ENCODE measurements at regions not wholly inside any gene's neighbourhood (a gene's known extent, or its start where the extent isn't known, plus 50 kb on each side); places are given as distances from the start of the nearest gene placed in this dataset.

- Histone ChIP-seq H3K27ac (ENCODE audit: extremely low read length, insufficient read depth, low read length) (no peak overlapping the region), H3K4me2 (ENCODE audit: low read depth, low read length) (no peak overlapping the region), H3K9me3 (ENCODE audit: low read length) (peaks cover 68% of the 10 kb centered on the region), H3K79me2 (ENCODE audit: insufficient read depth, low read length) (no peaks in the 10 kb centered on the region), H3K4me3 (replicated peaks in 1 of 3; ENCODE audit: insufficient read depth in 1 of 3, low read depth in 2 of 3, low read length in 3 of 3) (no peak overlapping the region), H2AFZ (ENCODE audit: low read length) (no peak overlapping the region), H4K20me1 (ENCODE audit: insufficient read depth, low read length) (no peaks in the 10 kb centered on the region), H3K27me3 (ENCODE audit: control insufficient read depth in 1 of 2, insufficient read depth in 2 of 2, low read length in 2 of 2) (no peaks in the 10 kb centered on the region), H3K9ac (ENCODE audit: insufficient read depth, low read depth, low read length) (no peak overlapping the region), H3K4me1 (ENCODE audit: insufficient read depth, low read length) (no peaks in the 10 kb centered on the region), H3K36me3 (replicated peaks in 1 of 2; ENCODE audit: control insufficient read depth in 1 of 2, insufficient read depth in 2 of 2, low read length in 2 of 2) (no peaks in the 10 kb centered on the region)
- no peak for TF ChIP-seq ONECUT2 (CRISPR knock-in tag; IDR thresholded peaks at IDR 0.05)
- TF ChIP-seq HNRNPH1 (optimal IDR thresholded peaks at IDR 0.05; ENCODE audit: low read depth, low read length): no peak
- no peak for TF ChIP-seq BHLHE40 (IDR thresholded peaks at IDR 0.05; ENCODE audit: low read length)
- TF ChIP-seq HOXD1 (CRISPR knock-in tag; IDR thresholded peaks at IDR 0.05): no peak
- no peak for TF ChIP-seq KLF13 (CRISPR knock-in tag; IDR thresholded peaks at IDR 0.05)
- no peak for TF ChIP-seq ZMYM3 (CRISPR knock-in tag; IDR thresholded peaks at IDR 0.05)
- no peak for TF ChIP-seq ZNF770 (CRISPR knock-in tag; IDR thresholded peaks at IDR 0.05)
- no peak for TF ChIP-seq PHF8 (CRISPR knock-in tag; IDR thresholded peaks at IDR 0.05)
- no peak for TF ChIP-seq NFAT5 (CRISPR knock-in tag; IDR thresholded peaks at IDR 0.05)
- TF ChIP-seq JUN (CRISPR knock-in tag; IDR thresholded peaks at IDR 0.05): no peak
- no peak for TF ChIP-seq ZFP41 (CRISPR knock-in tag; IDR thresholded peaks at IDR 0.05; ENCODE audit: borderline replicate concordance)
- no peak for TF ChIP-seq ZFAT (CRISPR knock-in tag; conservative IDR thresholded peaks at IDR 0.05)
- TF ChIP-seq ZNF317 (CRISPR knock-in tag; IDR thresholded peaks at IDR 0.05): no peak
- TF ChIP-seq HIC2 (CRISPR knock-in tag; IDR thresholded peaks at IDR 0.05; ENCODE audit: low read depth): no peak
- TF ChIP-seq TBP (CRISPR knock-in tag; IDR thresholded peaks at IDR 0.05): no peak
- no peak for TF ChIP-seq TFAP4 (IDR thresholded peaks at IDR 0.05; ENCODE audit: borderline replicate concordance, low read depth)
- TF ChIP-seq ZNF510 (CRISPR knock-in tag; IDR thresholded peaks at IDR 0.05; ENCODE audit: low read depth): no peak
- intact Hi-C loops (cut with micrococcal nuclease; ENCODE audit: unreplicated experiment) (no loop called here), in situ Hi-C loops (cut with HindIII; ENCODE audit: extremely low pct_ligation_motif_present, low pct_unique_long_range_greater_than_20kb) (no loop called here)
- BruUV-seq (replicated peaks): no TSS peak
- POLR2A ChIA-PET: no interaction called here
- WGBS (ENCODE audit: low lambda C conversion rate): 13% methylated on average over 2 of the region's 2 CpGs
- ATAC-seq (no peak), DNase-seq (ENCODE audit: low spot score) (no peak), FAIRE-seq (no peak)
- CTCF ChIA-PET (ENCODE audit: low intra/inter-chr PET ratio, low total read pairs): no interaction called here
Measured at GRCh38 chr10:20415684-20416083, 481.4 kb downstream of the NEBL start.

All from HepG2 (cell line).